GM12878 (cell line): ENCODE measurements at regions not wholly inside any gene's neighbourhood (a gene's known extent, or its start where the extent isn't known, plus 50 kb on each side); places are given as distances from the start of the nearest gene placed in this dataset.

Experiments used
- ATAC-seq: fragments of 200-7000 bp; cut with Tn5 transposase; 3 replicates; pipeline ENCODE4 v1.9.1; 2020; ENCODE audit warnings: mild to moderate bottlenecking, moderate library complexity
- BruUV-seq: library from RNA; stranded (reverse); fragments of 400-500 nt; replicated peaks from 2 replicates; lab custom pipeline; 2021; lab: Mats Ljungman, UMichigan
- CTCF ChIA-PET: fragments of 300-600 bp; sonication (Branson Sonifier 250); formaldehyde crosslinking; extraction: SDS; loops from one replicate; lab custom pipeline; 2021; ENCODE audit warnings: inconsistent platforms; lab: Yijun Ruan, JAX
- POLR2A ChIA-PET: fragments of 350-600 bp; formaldehyde crosslinking; extraction: SDS; loops from one replicate; lab custom pipeline; 2021; ENCODE audit warnings: inconsistent platforms; lab: Charles Lee
- RAD21 ChIA-PET: fragments of 300-600 bp; sonication (Branson Sonifier 250); formaldehyde crosslinking; loops from one replicate; lab custom pipeline; 2023; ENCODE audit warnings: antibody characterized with exemption; ENCODE audit not compliant: unreplicated experiment; lab: Charles Lee
- SMC1A ChIA-PET: fragments of 300-600 bp; sonication (Branson Sonifier 250); formaldehyde crosslinking; loops from one replicate; lab custom pipeline; 2023; ENCODE audit not compliant: unreplicated experiment, uncharacterized antibody; lab: Charles Lee
- DNase-seq: peaks from one replicate; pipeline ENCODE4 v3.0.0-alpha.2; 2011; ENCODE audit warnings: low read depth, low spot score
- FAIRE-seq: peaks from 3 replicates; lab custom pipeline; 2011; peaks lifted over from hg19 to GRCh38; lab: Jason Lieb, UNC
- H2AFZ ChIP-seq: 2 replicates; pipeline ENCODE4 v1.6.0; 2011; ENCODE audit warnings: low read depth, low read length, control low read depth; ENCODE audit not compliant: control insufficient read depth
- H3K27ac ChIP-seq: 2 replicates; pipeline ENCODE4 v1.5.1; 2011; ENCODE audit warnings: control low read depth; ENCODE audit not compliant: control insufficient read depth, insufficient read depth
- H3K27me3 ChIP-seq, 2 experiments: replicated peaks in 1 of 2; 2 replicates each; pipeline versions ENCODE4 v1.6.0 to v1.6.1; 2011; ENCODE audit warnings: low read length in 1 of 2; ENCODE audit not compliant: control insufficient read depth in 2 of 2, insufficient read depth in 2 of 2
- H3K36me3 ChIP-seq, 2 experiments: 2 replicates each; pipeline ENCODE4 v1.5.1; 2011; ENCODE audit warnings: low read length in 1 of 2; ENCODE audit not compliant: control insufficient read depth in 2 of 2, insufficient read depth in 2 of 2
- H3K4me1 ChIP-seq: 2 replicates; pipeline ENCODE4 v1.6.1; 2011; ENCODE audit warnings: mild to moderate bottlenecking, low read length, moderate library complexity, mixed read lengths; ENCODE audit not compliant: control insufficient read depth, insufficient read depth
- H3K4me2 ChIP-seq: 2 replicates; pipeline ENCODE4 v1.6.0; 2011; ENCODE audit warnings: control low read depth; ENCODE audit not compliant: control insufficient read depth, insufficient read depth
- H3K4me3 ChIP-seq: fragments of 200-600 bp; sonication (generic); 2 replicates; pipeline ENCODE4 v1.5.1; 2016
- H3K79me2 ChIP-seq: 2 replicates; pipeline ENCODE4 v1.6.0; 2011; ENCODE audit warnings: low read length; ENCODE audit not compliant: control insufficient read depth, insufficient read depth
- H3K9ac ChIP-seq: 2 replicates; pipeline ENCODE4 v1.8.0; 2011; ENCODE audit warnings: low read length, control low read depth, mixed read lengths; ENCODE audit not compliant: control insufficient read depth, insufficient read depth
- H3K9me3 ChIP-seq: replicated peaks from 3 replicates; pipeline ENCODE4 v1.5.1; 2011; ENCODE audit warnings: mild to moderate bottlenecking, low read length; ENCODE audit not compliant: control insufficient read depth, insufficient read depth
- H4K20me1 ChIP-seq: 2 replicates; pipeline ENCODE4 v1.6.0; 2011; ENCODE audit not compliant: control insufficient read depth, insufficient read depth
- CHD2 ChIP-seq: IDR thresholded peaks from 2 replicates; pipeline ENCODE4 v1.6.1; 2011; ENCODE audit warnings: low read depth, low read length, improper control_type of control experiment, borderline replicate concordance
- HDAC2 ChIP-seq: fragments of 200-600 bp; sonication (generic); IDR thresholded peaks from 2 replicates; pipeline ENCODE4 v1.6.1; 2017
- IRF3 ChIP-seq: fragments of 450-650 bp; IDR thresholded peaks from 2 replicates; pipeline ENCODE4 v1.6.1; 2014; ENCODE audit warnings: mild to moderate bottlenecking
- MXI1 ChIP-seq: fragments of 150-350 bp; IDR thresholded peaks from 2 replicates; pipeline ENCODE4 v1.6.1; 2011; ENCODE audit warnings: low read depth, mild to moderate bottlenecking, inconsistent platforms, low read length, improper control_type of control experiment
- NFIC ChIP-seq: IDR thresholded peaks from 2 replicates; pipeline ENCODE4 v1.6.1; 2012; ENCODE audit warnings: low read depth, mild to moderate bottlenecking, inconsistent platforms, low read length, moderate library complexity
- PML ChIP-seq: IDR thresholded peaks from 2 replicates; pipeline ENCODE4 v1.6.1; 2012; ENCODE audit warnings: low read length, inconsistent platforms
- POLR2AphosphoS2 ChIP-seq: IDR thresholded peaks from 2 replicates; pipeline ENCODE4 v1.6.1; 2011; ENCODE audit warnings: low read depth, mild to moderate bottlenecking, low read length, improper control_type of control experiment, moderate library complexity
- RAD51 ChIP-seq: fragments of 450-650 bp; IDR thresholded peaks from 2 replicates; pipeline ENCODE4 v1.6.1; 2016; ENCODE audit warnings: moderate library complexity, mild to moderate bottlenecking, inconsistent platforms
- ZBED1 ChIP-seq: IDR thresholded peaks from 2 replicates; pipeline ENCODE4 v1.6.1; 2016; ENCODE audit warnings: borderline replicate concordance
- ZNF207 ChIP-seq: fragments of 450-650 bp; IDR thresholded peaks from 2 replicates; pipeline ENCODE4 v1.6.1; 2014; ENCODE audit warnings: antibody characterized with exemption, mild to moderate bottlenecking, borderline replicate concordance
- WGBS: methylation state at CpG from one replicate; pipeline ENCODE4 v1.1.6; 2016; ENCODE audit warnings: low lambda C conversion rate; ENCODE audit not compliant: insufficient replicate concordance, insufficient coverage; ENCODE audit errors: missing lambda C conversion rate; 5-methylcytosine and 5-hydroxymethylcytosine counted together
- in situ Hi-C: fragments of 300-500 bp; cut with MboI; formaldehyde crosslinking; loops from 9 replicates; pipeline ENCODE4 v1.14.3; 2018; ENCODE audit warnings: mixed read lengths
- intact Hi-C: fragments of 100-400 bp; cut with micrococcal nuclease; formaldehyde crosslinking; loops from one replicate; pipeline ENCODE4 v1.14.2; 2022; ENCODE audit not compliant: unreplicated experiment

GRCh38 chr2:122634256-122634655 lies 878.8 kb downstream of the TSN start:
- Histone ChIP-seq H3K79me2 (no peaks in the 10 kb centered on the region), H3K36me3 (no peaks in the 10 kb centered on the region), H3K9ac (no peak overlapping the region), H2AFZ (no peak overlapping the region), H3K27ac (no peak overlapping the region), H3K4me3 (no peak overlapping the region), H4K20me1 (no peaks in the 10 kb centered on the region), H3K4me2 (no peak overlapping the region), H3K27me3 (no peaks in the 10 kb centered on the region), H3K9me3 (no peaks in the 10 kb centered on the region), H3K4me1 (no peaks in the 10 kb centered on the region)
- in situ Hi-C loops (no loop called here), intact Hi-C loops (no loop called here)
- POLR2A ChIA-PET: no interaction called here
- ATAC-seq (no peak), DNase-seq (no peak), FAIRE-seq (no peak)
- CTCF ChIA-PET: interaction anchor here (0.5 kb wide), 1 partner anchor 30 kb away, joined by 3 read pairs; no protein-coding TSS in a partner anchor
- WGBS: 0% methylated on average over 1 of the region's 1 CpG
- RAD21 ChIA-PET: no interaction called here
- SMC1A ChIA-PET: interaction anchor here (0.7 to 0.9 kb wide), 2 partner anchors 14 to 112 kb away, joined by 3 read pairs; no protein-coding TSS in a partner anchor
- TF ChIP-seq ZNF207 (no peak), PML (no peak), HDAC2 (no peak), POLR2AphosphoS2 (no peak), MXI1 (no peak), CHD2 (no peak), IRF3 (no peak), ZBED1 (no peak), RAD51 (no peak), NFIC (no peak)
- BruUV-seq: no TSS peak
